IMR-90 (cell line): ENCODE measurements at regions not wholly inside any gene's neighbourhood (a gene's known extent, or its start where the extent isn't known, plus 50 kb on each side); places are given as distances from the start of the nearest gene placed in this dataset.
"Not testable (repeated sequence)": the region's sequence is repeated elsewhere in the genome, so short reads cannot be mapped to it uniquely, and the experiment has no call there.

Source experiments
- ATAC-seq: fragments of 200-7000 bp; cut with Tn5 transposase; 2 replicates; pipeline ENCODE4 v1.9.1; 2020; ENCODE audit warnings: low read depth, mild to moderate bottlenecking, moderate library complexity
- BruUV-seq: library from RNA; stranded (reverse); fragments of 400-500 nt; replicated peaks from 2 replicates; lab custom pipeline; 2021; lab: Mats Ljungman, UMichigan
- CTCF ChIA-PET: fragments of 300-600 bp; formaldehyde crosslinking; extraction: SDS; loops from one replicate; lab custom pipeline; 2021; ENCODE audit warnings: antibody characterized with exemption; lab: Yijun Ruan, JAX
- POLR2A ChIA-PET: fragments of 300-600 bp; sonication (Branson Sonifier 250); formaldehyde crosslinking; loops from one replicate; lab custom pipeline; 2022; ENCODE audit warnings: antibody characterized with exemption; ENCODE audit not compliant: unreplicated experiment; lab: Charles Lee
- DNase-seq: peaks from one replicate; pipeline ENCODE4 v3.0.0; 2013
- H2AFZ ChIP-seq: replicated peaks from 2 replicates; pipeline ENCODE3; 2013; ENCODE audit warnings: low read length, mild to moderate bottlenecking; ENCODE audit not compliant: poor library complexity
- H2AK5ac ChIP-seq: 2 replicates; pipeline ENCODE4 v1.6.1; 2013; ENCODE audit warnings: low read depth, low read length, inconsistent platforms
- H2AK9ac ChIP-seq: replicated peaks from 2 replicates; pipeline ENCODE3; 2013; ENCODE audit warnings: mild to moderate bottlenecking, low read depth, low read length, moderate library complexity; ENCODE audit not compliant: poor library complexity
- H2BK120ac ChIP-seq: 2 replicates; pipeline ENCODE4 v1.6.1; 2013; ENCODE audit warnings: low read depth, low read length, inconsistent platforms
- H2BK15ac ChIP-seq: 3 replicates; pipeline ENCODE4 v1.6.1; 2013; ENCODE audit warnings: low read depth, low read length, inconsistent platforms
- H2BK20ac ChIP-seq: 2 replicates; pipeline ENCODE4 v1.6.1; 2013; ENCODE audit warnings: low read depth, mild to moderate bottlenecking, inconsistent platforms, low read length, moderate library complexity
- H2BK5ac ChIP-seq: 2 replicates; pipeline ENCODE4 v1.6.1; 2013; ENCODE audit warnings: mild to moderate bottlenecking, low read depth, low read length, inconsistent platforms; ENCODE audit not compliant: poor library complexity, severe bottlenecking
- H3K14ac ChIP-seq: replicated peaks from 2 replicates; pipeline ENCODE4 v1.6.1; 2013; ENCODE audit warnings: low read depth, low read length, inconsistent platforms
- H3K18ac ChIP-seq: 2 replicates; pipeline ENCODE4 v1.6.1; 2013; ENCODE audit warnings: low read depth, low read length, control low read depth
- H3K23ac ChIP-seq: 2 replicates; pipeline ENCODE4 v1.6.1; 2013; ENCODE audit warnings: low read depth, low read length, inconsistent platforms
- H3K27ac ChIP-seq: 2 replicates; pipeline ENCODE4 v1.5.1; 2013; ENCODE audit warnings: mild to moderate bottlenecking, control low read depth, low read length; ENCODE audit not compliant: insufficient read depth
- H3K27me3 ChIP-seq: 2 replicates; pipeline ENCODE4 v1.6.1; 2013; ENCODE audit warnings: low read length; ENCODE audit not compliant: control insufficient read depth, insufficient read depth
- H3K36me3 ChIP-seq: 2 replicates; pipeline ENCODE4 v1.6.1; 2013; ENCODE audit warnings: low read length, mixed read lengths; ENCODE audit not compliant: control insufficient read depth, insufficient read depth
- H3K4ac ChIP-seq: 2 replicates; pipeline ENCODE4 v1.6.1; 2013; ENCODE audit warnings: low read depth, low read length, inconsistent platforms
- H3K4me1 ChIP-seq: 2 replicates; pipeline ENCODE4 v1.6.1; 2013; ENCODE audit warnings: low read length, mixed read lengths; ENCODE audit not compliant: control insufficient read depth, insufficient read depth
- H3K4me2 ChIP-seq: 2 replicates; pipeline ENCODE4 v1.6.1; 2013; ENCODE audit warnings: low read depth, mild to moderate bottlenecking, control low read depth, low read length, moderate library complexity
- H3K4me3 ChIP-seq: 2 replicates; pipeline ENCODE4 v1.5.1; 2013; ENCODE audit warnings: low read depth, mild to moderate bottlenecking, control low read depth, low read length, moderate library complexity; ENCODE audit not compliant: insufficient read depth
- H3K56ac ChIP-seq: 2 replicates; pipeline ENCODE4 v1.6.1; 2013; ENCODE audit warnings: low read length, inconsistent platforms; ENCODE audit not compliant: insufficient read depth; ENCODE audit errors: extremely low read depth
- H3K79me1 ChIP-seq, 2 experiments: 2 replicates each; pipeline ENCODE4 v1.6.1; 2013; ENCODE audit warnings: low read length in 2 of 2, inconsistent platforms in 1 of 2, low read depth in 1 of 2
- H3K9ac ChIP-seq: 2 replicates; pipeline ENCODE4 v1.6.1; 2013; ENCODE audit warnings: low read depth, low read length, control low read depth
- H3K9me1 ChIP-seq: 2 replicates; pipeline ENCODE4 v1.6.1; 2013; ENCODE audit warnings: low read length, inconsistent platforms; ENCODE audit not compliant: insufficient read depth
- H3K9me3 ChIP-seq: 2 replicates; pipeline ENCODE4 v1.6.1; 2013; ENCODE audit warnings: low read length; ENCODE audit not compliant: control insufficient read depth, insufficient read depth
- H4K20me1 ChIP-seq: 2 replicates; pipeline ENCODE4 v1.6.1; 2013; ENCODE audit warnings: low read length, inconsistent platforms; ENCODE audit not compliant: insufficient read depth
- H4K5ac ChIP-seq: 2 replicates; pipeline ENCODE4 v1.6.1; 2013; ENCODE audit warnings: mild to moderate bottlenecking, low read depth, low read length, control low read depth
- H4K8ac ChIP-seq, 2 experiments: 2 replicates each; pipeline ENCODE4 v1.6.1; 2013; ENCODE audit warnings: low read depth in 2 of 2, low read length in 2 of 2, control low read depth in 1 of 2, inconsistent platforms in 1 of 2
- H4K91ac ChIP-seq: 2 replicates; pipeline ENCODE4 v1.6.1; 2013; ENCODE audit warnings: low read depth, low read length, inconsistent platforms; ENCODE audit not compliant: insufficient read depth
- MAFK ChIP-seq: IDR thresholded peaks from 2 replicates; pipeline ENCODE4 v1.6.1; 2012; ENCODE audit warnings: low read depth, low read length, improper control_type of control experiment
- MAZ ChIP-seq: IDR thresholded peaks from 2 replicates; pipeline ENCODE4 v1.6.1; 2012; ENCODE audit warnings: low read depth, mild to moderate bottlenecking, low read length, improper control_type of control experiment, moderate library complexity, borderline replicate concordance
- POLR2A ChIP-seq: IDR thresholded peaks from 2 replicates; pipeline ENCODE4 v1.6.1; 2012; ENCODE audit warnings: mild to moderate bottlenecking, low read depth, low read length
- SMC3 ChIP-seq: fragments of 150-350 bp; IDR thresholded peaks from 2 replicates; pipeline ENCODE4 v1.6.1; 2016; ENCODE audit warnings: low read depth, mild to moderate bottlenecking, antibody characterized with exemption, low read length, moderate library complexity
- WGBS, 2 experiments: methylation state at CpG; one replicate each; pipeline versions ENCODE4 v1.1.5 to v1.1.7; 2013; ENCODE audit warnings: missing lambda C conversion rate in 2 of 2; ENCODE audit not compliant: insufficient read length in 1 of 2; ENCODE audit errors: extremely low coverage in 2 of 2; 5-methylcytosine and 5-hydroxymethylcytosine counted together
- dilution Hi-C: fragments of 300-500 bp; cut with HindIII; formaldehyde crosslinking; loops from one replicate; pipeline ENCODE4 v1.14.3; 2018; ENCODE audit warnings: low sequenced_read_pairs; ENCODE audit not compliant: unreplicated experiment
- in situ Hi-C: fragments of 300-500 bp; cut with MboI; formaldehyde crosslinking; loops from 3 replicates; pipeline ENCODE4 v1.14.3; 2019; ENCODE audit warnings: low sequenced_read_pairs, inconsistent platforms, mixed read lengths
- intact Hi-C: fragments of 100-400 bp; cut with micrococcal nuclease; formaldehyde crosslinking; loops from 2 replicates; pipeline ENCODE4 v1.10.0; 2022

DNA sequence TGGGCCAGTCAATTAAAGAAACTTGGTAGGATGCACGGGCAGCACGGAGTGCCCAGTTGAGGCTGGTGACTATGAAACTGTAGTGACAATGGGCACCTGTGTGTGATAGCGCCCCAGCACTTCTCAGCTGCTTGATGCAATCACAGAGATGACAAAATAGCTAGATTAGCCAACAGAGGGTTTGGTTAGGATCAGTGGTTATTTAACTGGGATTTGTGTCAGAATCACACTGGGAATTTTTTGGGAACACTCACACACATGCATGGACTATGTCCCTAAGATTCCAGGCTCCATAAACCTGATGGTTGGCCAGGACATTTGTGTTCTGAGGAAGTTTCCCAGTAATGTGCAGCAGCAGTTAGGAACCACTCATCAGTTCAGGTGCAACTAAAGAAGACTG lies 51.2 kb upstream of the DAAM1 start:
- no peak for DNase-seq
- in situ Hi-C loops (no loop called here), intact Hi-C loops (no loop called here), dilution Hi-C loops (no loop called here)
- Histone ChIP-seq H3K9ac (no peak overlapping the region), H3K9me3 (no peaks in the 10 kb centered on the region), H2AFZ (no peak overlapping the region), H3K79me1 (no peaks in the 10 kb centered on the region), H3K27ac (no peak overlapping the region), H3K27me3 (peaks cover 21% of the 10 kb centered on the region), H2BK15ac (no peak overlapping the region), H3K4me1 (no peaks in the 10 kb centered on the region), H3K18ac (no peak overlapping the region), H3K14ac (no peak overlapping the region), H3K4me2 (no peak overlapping the region), H4K20me1 (no peaks in the 10 kb centered on the region), H4K8ac (no peak overlapping the region), H4K91ac (no peak overlapping the region), H4K5ac (no peak overlapping the region), H2BK5ac (no peak overlapping the region), H3K56ac (no peak overlapping the region), H2BK20ac (no peak overlapping the region), H2AK9ac (no peak overlapping the region), H3K36me3 (no peaks in the 10 kb centered on the region), H2AK5ac (no peak overlapping the region), H2BK120ac (no peak overlapping the region), H3K9me1 (no peaks in the 10 kb centered on the region), H3K23ac (no peak overlapping the region), H3K4ac (no peak overlapping the region), H3K4me3 (no peak overlapping the region)
- WGBS, 2 experiments, result 82% methylated on average over 3 of the region's 3 CpGs; no CpG with 5 or more reads in 1 of the 2 experiments
- ChIA-PET CTCF (interaction anchor here (1.3 kb wide), 1 partner anchor 11 kb away, joined by 3 read pairs; no protein-coding TSS in a partner anchor), POLR2A (no interaction called here)
- no TSS peak for BruUV-seq
- TF ChIP-seq MAZ, result no peak
- TF ChIP-seq SMC3, result no peak
- TF ChIP-seq MAFK, result no peak
- TF ChIP-seq POLR2A, result no peak
- no peak for ATAC-seq

DNA sequence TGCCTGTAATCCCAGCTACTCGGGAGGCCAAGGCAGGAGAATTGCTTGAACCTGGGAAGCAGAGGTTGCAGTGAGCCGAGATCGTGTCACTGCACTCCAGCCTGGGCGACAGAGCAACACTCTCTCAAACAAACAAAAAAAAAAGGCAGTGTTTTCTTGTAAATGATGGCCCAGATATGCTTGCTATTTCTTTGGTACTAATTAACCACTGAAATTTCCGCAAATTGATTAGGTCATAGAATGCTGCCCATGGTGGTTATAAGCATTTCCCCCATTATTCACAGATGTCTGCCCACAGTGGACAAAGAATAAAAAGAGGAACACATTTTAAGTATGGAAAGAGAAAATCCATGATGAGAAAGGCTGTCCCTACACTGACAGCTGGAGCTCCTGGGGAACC lies 49.9 kb upstream of the DAAM1 start:
- H3K9me1 ChIP-seq, dilution Hi-C loops, H3K4me3 ChIP-seq, H4K20me1 ChIP-seq, H2BK20ac ChIP-seq, H2AFZ ChIP-seq, H4K5ac ChIP-seq, BruUV-seq, H2BK15ac ChIP-seq, H4K91ac ChIP-seq, H3K56ac ChIP-seq, H2BK120ac ChIP-seq, H3K9ac ChIP-seq, H3K27ac ChIP-seq, H2AK9ac ChIP-seq, H2AK5ac ChIP-seq, H3K4me2 ChIP-seq, H4K8ac ChIP-seq, in situ Hi-C loops, H3K79me1 ChIP-seq, H3K9me3 ChIP-seq, H3K4ac ChIP-seq, H3K14ac ChIP-seq, intact Hi-C loops, H3K23ac ChIP-seq, DNase-seq, H3K4me1 ChIP-seq, H3K18ac ChIP-seq, ATAC-seq, H3K36me3 ChIP-seq, H2BK5ac ChIP-seq: not testable (repeated sequence)
- ChIA-PET POLR2A (interaction anchor here (0.6 kb wide), 1 partner anchor 16 kb away, joined by 4 read pairs; no protein-coding TSS in a partner anchor), CTCF (interaction anchor here (0.7 kb wide), 1 partner anchor 202 kb away, joined by 5 read pairs; no protein-coding TSS in a partner anchor)
- no CpG with 5 or more reads among the region's 5 CpGs for WGBS, 2 experiments
- H3K27me3 ChIP-seq, result peaks cover 18% of the 10 kb centered on the region
